Lung (tissue), 11 donors: ENCODE measurements at regions not wholly inside any gene's neighbourhood (a gene's known extent, or its start where the extent isn't known, plus 50 kb on each side); places are given as distances from the start of the nearest gene placed in this dataset.

Source experiments
- ATAC-seq: fragments of 200-7000 bp; cut with Tn5 transposase; one replicate; pipeline ENCODE4 v1.9.1; 2020; ENCODE audit warnings: moderate number of reproducible peaks; ENCODE audit not compliant: insufficient read depth, low FRiP score
- DNase-seq, 3 donors: peaks; one replicate each; pipeline ENCODE4 v3.0.0-alpha.2; 2013 to 2017
- H3K27ac ChIP-seq, 2 donors: one replicate each; pipeline ENCODE4 v1.5.1; 2013; ENCODE audit warnings: mild to moderate bottlenecking in 2 of 2, moderate library complexity in 2 of 2, control low read depth in 1 of 2, inconsistent platforms in 1 of 2, low read depth in 1 of 2, low read length in 1 of 2
- H3K27me3 ChIP-seq, 3 donors: one replicate each; pipeline ENCODE4 v1.5.1; 2013; ENCODE audit warnings: low read length in 2 of 3; ENCODE audit not compliant: control insufficient read depth in 3 of 3, insufficient read depth in 3 of 3
- H3K36me3 ChIP-seq, 4 donors: one replicate each; pipeline ENCODE4 v1.5.1; 2013; ENCODE audit warnings: low read length in 4 of 4, mild to moderate bottlenecking in 1 of 4, moderate library complexity in 1 of 4; ENCODE audit not compliant: control insufficient read depth in 4 of 4, insufficient read depth in 4 of 4
- H3K4me1 ChIP-seq, 5 donors: one replicate each; pipeline ENCODE4 v1.5.1; 2013; ENCODE audit warnings: low read length in 5 of 5, mild to moderate bottlenecking in 2 of 5, moderate library complexity in 1 of 5; ENCODE audit not compliant: control insufficient read depth in 5 of 5, insufficient read depth in 5 of 5
- H3K4me3 ChIP-seq: one replicate; pipeline ENCODE4 v1.5.1; 2013; ENCODE audit warnings: mild to moderate bottlenecking, control low read depth, moderate library complexity
- H3K9ac ChIP-seq, 2 donors: one replicate each; pipeline ENCODE4 v1.5.1; 2013; ENCODE audit warnings: low read length in 2 of 2, control low read depth in 1 of 2; ENCODE audit not compliant: insufficient read depth in 1 of 2
- H3K9me3 ChIP-seq, 4 donors: one replicate each; pipeline ENCODE4 v1.5.1; 2013; ENCODE audit warnings: low read length in 3 of 4, mild to moderate bottlenecking in 1 of 4, moderate library complexity in 1 of 4; ENCODE audit not compliant: control insufficient read depth in 4 of 4, insufficient read depth in 3 of 4
- WGBS, 2 donors: extraction: QIAGEN DNeasy Blood & Tissue Kit; methylation state at CpG; one replicate each; pipeline ENCODE4 v1.1.7; 2013; 5-methylcytosine and 5-hydroxymethylcytosine counted together
- TF ChIP-seq, protein P1 (sequence below): IDR thresholded peaks from 2 replicates; pipeline ENCODE4 v1.5.1; 2012; ENCODE audit warnings: mild to moderate bottlenecking; ENCODE audit errors: control extremely low read depth, extremely low read depth
- donor health status: control.
- donor health status: control.
- donor health status: Bipolar disorder and iron deficiency.
- donor health status: healthy.
- donor health status: DM: yes; HTN: yes; CAD: no.

DNA sequence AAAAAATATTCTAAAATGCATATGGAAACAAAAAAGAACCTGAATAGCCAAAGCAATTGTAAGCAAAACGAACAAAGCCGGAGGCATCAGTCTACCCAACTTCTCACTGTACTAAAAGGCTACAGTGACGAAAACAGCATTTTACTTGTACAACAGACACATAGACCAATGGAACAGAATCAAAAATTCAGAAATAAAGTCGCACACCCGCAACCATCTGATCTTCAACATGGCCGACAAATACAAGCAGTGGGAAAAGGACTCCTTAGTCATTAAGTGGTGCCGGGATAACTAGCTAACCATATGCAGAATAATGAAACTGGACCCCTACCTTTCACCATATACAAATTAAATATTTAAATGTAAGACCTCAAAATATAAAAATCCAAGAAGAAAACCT, 203.9 kb upstream of the PPFIA2 start:
- Histone ChIP-seq H3K27ac (no peak overlapping the region), H3K4me1 (no peaks in the 10 kb centered on the region), H3K27me3 (no peaks in the 10 kb centered on the region), H3K36me3 (no peaks in the 10 kb centered on the region), H3K9me3 (no peaks in the 10 kb centered on the region), H3K9ac (no peak overlapping the region), H3K4me3 (no peak overlapping the region)
- DNase-seq (no peak), ATAC-seq (no peak)
- TF ChIP-seq, protein P1, sequence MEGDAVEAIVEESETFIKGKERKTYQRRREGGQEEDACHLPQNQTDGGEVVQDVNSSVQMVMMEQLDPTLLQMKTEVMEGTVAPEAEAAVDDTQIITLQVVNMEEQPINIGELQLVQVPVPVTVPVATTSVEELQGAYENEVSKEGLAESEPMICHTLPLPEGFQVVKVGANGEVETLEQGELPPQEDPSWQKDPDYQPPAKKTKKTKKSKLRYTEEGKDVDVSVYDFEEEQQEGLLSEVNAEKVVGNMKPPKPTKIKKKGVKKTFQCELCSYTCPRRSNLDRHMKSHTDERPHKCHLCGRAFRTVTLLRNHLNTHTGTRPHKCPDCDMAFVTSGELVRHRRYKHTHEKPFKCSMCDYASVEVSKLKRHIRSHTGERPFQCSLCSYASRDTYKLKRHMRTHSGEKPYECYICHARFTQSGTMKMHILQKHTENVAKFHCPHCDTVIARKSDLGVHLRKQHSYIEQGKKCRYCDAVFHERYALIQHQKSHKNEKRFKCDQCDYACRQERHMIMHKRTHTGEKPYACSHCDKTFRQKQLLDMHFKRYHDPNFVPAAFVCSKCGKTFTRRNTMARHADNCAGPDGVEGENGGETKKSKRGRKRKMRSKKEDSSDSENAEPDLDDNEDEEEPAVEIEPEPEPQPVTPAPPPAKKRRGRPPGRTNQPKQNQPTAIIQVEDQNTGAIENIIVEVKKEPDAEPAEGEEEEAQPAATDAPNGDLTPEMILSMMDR = no peak
- WGBS, 2 donors = 94% methylated on average over 7 of the region's 7 CpGs

DNA sequence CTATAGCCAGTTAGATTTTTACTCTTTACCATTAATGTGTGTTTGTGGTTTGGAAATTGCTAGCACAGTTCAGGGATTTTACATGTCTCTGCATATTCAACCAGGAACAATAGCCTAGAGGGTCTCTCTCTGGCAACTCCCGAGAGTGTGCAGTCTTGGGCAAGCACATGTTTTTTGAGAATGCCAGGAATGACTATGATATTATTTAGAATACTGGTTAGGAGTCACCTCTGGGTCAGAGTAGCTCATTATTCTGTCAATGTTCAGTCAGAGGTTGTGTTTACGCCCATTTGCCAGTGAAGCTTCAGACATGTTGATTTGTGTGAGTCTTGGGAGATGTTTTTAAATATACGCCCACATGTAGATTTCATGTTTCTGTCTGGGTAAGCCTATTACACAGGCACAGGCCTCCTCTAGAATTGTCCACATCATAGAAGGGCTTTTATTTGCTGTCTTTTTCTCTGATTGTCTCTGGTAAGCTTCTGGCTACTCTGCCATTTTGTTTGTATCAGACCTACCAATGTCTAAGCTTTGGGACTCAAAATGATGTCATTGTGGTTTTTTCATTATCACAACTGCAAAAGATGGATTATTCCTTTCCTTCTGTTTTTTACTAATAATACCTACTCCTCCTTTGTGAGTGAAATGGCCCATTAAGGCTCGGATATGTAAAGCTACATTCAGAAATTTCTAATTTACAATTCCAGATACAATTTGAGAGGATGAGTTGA, 203.1 kb upstream of the PPFIA2 start:
- TF ChIP-seq, protein P1 = no peak
- 83 to 90% methylated on average over 4 of the region's 4 CpGs for WGBS, 2 donors
- no peaks in the 10 kb centered on the region for H3K27me3 ChIP-seq
- no peaks in the 10 kb centered on the region for H3K36me3 ChIP-seq
- ATAC-seq = no peak
- no peak overlapping the region for H3K9ac ChIP-seq
- H3K27ac ChIP-seq = no peak overlapping the region
- H3K4me3 ChIP-seq = no peak overlapping the region
- H3K9me3 ChIP-seq = no peaks in the 10 kb centered on the region
- no peak for DNase-seq
- H3K4me1 ChIP-seq = no peaks in the 10 kb centered on the region

DNA sequence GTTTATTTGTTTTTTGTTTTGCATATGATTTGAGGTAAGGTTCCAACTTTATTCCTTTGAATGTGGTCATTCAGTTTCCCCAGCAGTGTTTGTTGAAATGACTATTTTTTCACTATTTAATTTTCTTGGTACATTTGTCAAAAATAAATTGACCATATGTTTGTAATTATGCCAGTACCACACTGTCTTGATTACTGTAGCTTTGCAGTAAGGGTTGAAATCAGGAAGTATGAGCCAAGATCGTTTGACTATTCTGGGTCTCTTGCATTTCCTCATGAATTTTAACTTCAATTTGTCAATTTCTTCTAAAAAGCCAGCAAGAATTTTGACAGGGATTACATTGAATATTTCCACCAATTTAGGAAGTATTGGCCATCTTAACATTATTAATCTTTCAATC, 199.3 kb upstream of the PPFIA2 start:
- no peaks in the 10 kb centered on the region for H3K36me3 ChIP-seq
- H3K27me3 ChIP-seq = no peaks in the 10 kb centered on the region
- DNase-seq (no peak), ATAC-seq (no peak)
- no peak overlapping the region for H3K27ac ChIP-seq
- no peaks in the 10 kb centered on the region for H3K4me1 ChIP-seq
- no peaks in the 10 kb centered on the region for H3K9me3 ChIP-seq
- no peak overlapping the region for H3K4me3 ChIP-seq
- TF ChIP-seq, protein P1 = no peak
- H3K9ac ChIP-seq = no peak overlapping the region
- 7 to 49% methylated on average over 1 of the region's 1 CpG for WGBS, 2 donors

DNA sequence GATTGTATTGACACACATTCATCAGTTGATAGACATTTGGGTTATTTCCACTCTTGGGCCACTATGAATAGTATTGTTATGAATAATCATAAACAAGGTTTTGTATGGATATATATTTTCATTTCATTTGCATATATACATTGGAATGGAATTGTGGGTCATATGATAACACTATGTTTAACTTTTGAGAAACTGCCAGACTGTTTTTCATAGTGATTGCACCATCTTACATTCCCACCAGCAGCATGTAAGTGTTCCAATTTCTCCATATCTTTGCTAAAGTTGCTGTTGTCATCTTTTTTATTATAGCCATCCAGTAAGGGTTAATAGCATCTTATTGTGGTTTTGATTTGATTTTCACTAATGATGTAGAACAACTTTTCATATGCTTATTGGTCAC, 198.5 kb upstream of the PPFIA2 start:
- no peak overlapping the region for H3K9ac ChIP-seq
- ATAC-seq = no peak
- TF ChIP-seq, protein P1 = no peak
- no peaks in the 10 kb centered on the region for H3K4me1 ChIP-seq
- no peak overlapping the region for H3K4me3 ChIP-seq
- no peaks in the 10 kb centered on the region for H3K27me3 ChIP-seq
- H3K9me3 ChIP-seq = no peaks in the 10 kb centered on the region
- no peak for DNase-seq
- H3K27ac ChIP-seq = no peak overlapping the region
- H3K36me3 ChIP-seq = no peaks in the 10 kb centered on the region
